Effector CD4-positive, alpha-beta T cell (primary cell): ENCODE measurements at regions not wholly inside any gene's neighbourhood (a gene's known extent, or its start where the extent isn't known, plus 50 kb on each side); places are given as distances from the start of the nearest gene placed in this dataset.

Source experiments
- DNase-seq: peaks from one replicate; pipeline ENCODE4 v3.0.0-alpha.2; 2020

DNA sequence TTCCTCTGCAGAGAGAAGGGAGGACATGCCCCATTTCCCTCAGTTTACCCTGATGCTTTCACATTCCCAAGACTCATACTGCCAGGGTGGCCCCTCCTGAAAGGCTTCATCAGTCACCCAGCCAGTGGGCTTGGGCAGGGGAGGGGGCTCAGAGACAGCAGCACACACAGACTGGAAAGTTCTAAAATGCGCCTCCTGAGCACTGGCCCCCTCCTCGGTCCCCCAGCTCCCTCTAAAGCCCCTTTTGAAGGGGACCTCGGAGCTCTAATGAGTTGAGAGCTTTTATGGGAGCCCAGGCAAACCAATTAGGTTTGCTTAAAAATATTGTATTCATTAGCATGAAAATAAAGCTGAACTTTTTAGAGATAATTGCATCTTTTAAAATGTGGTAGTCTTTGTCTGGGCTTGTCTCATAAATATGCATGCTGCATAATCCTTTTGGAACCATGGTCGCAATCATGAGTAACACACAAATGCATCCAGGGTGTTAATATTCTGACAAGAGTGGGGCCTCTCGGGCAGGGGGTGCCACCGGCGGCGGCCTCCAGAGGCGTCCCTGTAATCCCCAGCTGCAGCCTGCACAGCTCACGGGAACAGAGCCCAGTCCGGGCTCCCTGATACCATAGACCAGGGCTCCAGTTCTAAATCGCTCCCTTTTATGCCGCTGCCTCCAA, 78.5 kb downstream of the RPLP1 start:
- no peak for DNase-seq

DNA sequence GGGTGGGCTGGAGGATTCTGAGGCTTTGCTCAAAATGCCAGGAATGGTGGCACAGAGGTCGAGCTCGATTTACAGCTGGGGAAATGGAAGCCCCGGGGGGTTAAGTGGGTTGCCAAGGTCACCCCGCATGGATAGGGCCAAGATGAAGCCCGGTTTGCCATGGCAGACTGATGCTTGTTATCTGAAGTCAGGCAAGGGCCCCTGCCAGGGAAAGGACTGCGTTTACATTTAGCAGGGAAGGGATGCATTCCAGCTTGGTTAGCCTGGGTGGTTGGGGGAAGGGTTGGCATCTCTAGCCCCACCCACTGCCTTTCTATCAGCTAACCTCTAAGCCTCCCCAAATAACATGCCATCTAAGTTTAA, 79.0 kb downstream of the RPLP1 start:
- no peak for DNase-seq

DNA sequence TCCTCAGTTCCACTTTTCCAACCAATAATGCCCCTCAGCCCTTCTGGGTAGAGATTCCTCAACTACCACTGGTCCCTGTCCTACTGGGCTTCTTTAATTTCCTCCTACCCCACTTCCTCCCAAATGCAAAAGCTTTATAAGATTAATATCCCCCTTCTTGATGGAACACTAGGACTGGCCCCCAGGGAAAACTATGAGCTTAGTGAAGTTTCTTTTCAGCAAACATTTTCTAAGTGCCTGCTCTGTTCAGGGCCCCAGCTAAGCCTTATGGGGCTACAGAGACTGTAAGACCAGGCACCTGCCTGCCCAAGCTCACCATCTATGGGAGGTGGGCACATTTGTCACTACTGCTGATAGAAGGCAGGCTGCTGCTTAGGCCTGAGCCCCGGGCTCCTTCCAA, 79.4 kb downstream of the RPLP1 start:
- no peak for DNase-seq

DNA sequence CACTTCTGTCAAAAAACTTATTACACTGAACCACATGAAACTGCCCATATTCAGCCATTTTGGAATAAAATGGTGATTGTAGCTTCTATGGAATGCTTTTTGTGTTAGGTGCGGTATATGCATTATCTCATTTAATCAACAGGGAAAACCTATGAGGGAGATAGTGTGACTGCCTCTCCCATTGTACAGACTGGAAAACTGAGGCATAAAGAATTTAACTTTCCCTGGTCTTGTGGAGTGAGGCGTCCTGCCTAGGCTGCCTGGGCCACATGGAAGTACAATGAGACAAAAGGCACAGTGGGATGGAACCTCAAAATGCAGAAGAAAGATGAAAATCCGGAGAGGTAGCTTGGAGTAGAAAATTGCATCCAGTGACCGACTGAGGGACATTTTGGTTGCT, 80.2 kb downstream of the RPLP1 start:
- no peak for DNase-seq

DNA sequence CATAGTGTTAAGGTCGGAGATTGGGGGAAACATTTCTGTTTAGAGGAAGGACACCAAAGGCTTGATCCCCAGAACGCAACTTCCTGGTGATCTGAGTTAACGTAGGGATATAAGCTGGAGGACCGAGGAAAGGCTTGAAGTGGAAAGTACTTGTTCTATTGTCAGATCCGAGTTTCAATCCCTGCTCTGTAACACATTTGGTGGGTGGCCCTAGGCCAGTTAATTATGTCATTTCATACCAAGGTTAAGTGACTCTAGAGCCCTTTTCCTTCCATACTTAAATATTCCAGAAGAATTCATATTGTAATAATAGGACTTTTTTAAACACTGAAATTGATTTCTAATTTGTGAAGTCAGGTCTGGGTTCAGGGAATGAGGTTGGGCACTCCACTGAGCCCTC, 80.9 kb downstream of the RPLP1 start:
- no peak for DNase-seq

DNA sequence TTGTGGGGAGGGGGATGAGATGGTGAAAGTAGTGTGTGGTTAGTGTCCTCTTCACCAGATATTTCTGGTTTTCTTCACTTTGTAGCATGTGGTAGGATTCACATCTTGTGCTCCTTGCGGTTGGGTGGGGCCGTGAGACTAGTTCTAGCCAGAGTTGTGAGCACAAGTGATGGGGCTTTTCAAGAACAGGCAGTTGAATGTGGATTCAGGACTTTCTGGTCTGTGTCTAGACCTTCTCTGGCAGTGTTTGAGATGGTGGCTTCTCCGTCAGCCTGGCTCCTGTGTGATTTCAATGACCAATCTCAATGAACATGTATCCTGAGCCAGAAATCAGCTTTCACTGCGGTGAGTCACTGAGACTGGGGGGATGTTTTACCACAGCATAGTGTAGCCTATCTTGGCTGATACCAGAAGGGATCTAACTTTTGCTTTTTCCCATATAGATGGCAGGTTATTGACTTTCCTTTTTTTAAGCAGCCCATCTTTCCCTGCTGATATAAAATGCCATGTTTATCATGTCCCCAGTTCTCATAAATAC, 82.6 kb downstream of the RPLP1 start:
- DNase-seq: no peak

DNA sequence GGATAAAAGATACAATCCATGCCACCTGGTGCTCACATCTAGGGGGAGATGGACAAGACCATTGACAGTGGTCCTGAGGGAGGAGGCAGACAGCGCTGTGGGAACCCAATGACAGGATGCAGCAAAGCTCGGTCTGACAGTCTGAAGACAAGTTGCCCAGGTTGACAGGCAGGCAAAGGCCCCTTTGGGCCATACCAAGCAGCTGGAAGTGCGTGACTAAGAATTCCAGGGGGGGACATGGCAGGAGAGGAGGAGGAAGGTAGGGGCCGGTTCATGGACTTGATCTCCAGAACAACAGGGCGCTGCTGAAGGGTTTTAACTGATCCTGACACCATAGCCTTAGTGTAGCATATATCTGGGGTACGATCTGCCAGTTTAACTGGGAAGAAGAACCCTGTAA, 83.4 kb downstream of the RPLP1 start:
- no peak for DNase-seq

DNA sequence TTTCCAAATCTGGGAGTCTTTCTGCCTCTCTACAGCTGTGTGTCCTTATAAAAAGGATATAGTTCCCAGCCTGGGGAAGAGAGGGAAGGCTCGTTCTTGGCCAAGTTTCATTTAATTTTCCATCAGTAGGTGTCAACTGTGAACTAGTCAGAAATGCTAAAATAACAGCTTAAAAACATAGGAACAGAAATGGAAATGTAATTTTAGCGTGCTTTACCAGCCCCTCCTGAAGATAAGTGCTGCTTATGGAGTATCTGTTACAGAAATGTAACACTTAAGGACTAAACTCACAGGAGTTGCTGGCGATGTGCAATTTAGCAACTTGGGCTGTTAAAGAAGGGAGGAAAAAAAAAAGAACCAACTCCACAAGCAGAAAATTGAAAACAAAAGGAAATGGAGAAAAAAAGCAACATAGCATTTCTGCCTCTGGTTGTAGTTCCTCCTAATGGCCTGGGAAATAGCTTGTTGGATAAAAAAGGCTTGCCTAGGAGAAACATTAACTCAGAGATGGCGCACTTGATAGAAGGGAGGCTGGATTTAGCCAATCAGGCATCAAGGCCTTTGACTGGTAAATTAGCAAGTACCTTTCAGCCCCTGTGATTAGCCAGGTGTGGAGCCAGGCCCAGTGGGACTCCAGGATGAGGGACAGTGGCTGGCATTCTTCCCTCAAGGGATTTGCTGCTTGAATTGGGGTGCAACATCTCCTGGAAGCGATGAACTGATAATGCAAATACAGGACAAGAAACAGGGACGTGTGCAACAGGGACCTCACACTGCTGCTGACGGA, 84.3 kb downstream of the RPLP1 start:
- no peak for DNase-seq

DNA sequence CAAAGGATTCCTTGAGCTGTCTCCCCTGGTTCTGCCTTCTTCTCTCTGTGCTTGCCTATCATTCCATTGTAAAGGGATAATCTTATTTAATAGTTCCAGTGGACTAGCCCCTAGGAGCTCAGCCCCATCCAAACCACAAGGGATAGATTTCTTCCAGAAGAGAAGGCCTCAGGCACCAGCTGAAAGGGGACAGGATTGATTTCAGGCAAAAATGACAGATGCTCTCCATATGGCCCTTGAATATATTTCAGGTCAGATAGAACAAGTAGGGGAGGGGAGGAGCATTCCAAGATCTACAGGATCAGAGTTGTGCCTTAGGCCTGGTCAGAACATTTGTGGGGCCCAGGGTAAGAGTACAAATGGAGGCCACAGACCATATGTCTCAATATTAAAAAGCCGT, 85.3 kb downstream of the RPLP1 start:
- DNase-seq: no peak

DNA sequence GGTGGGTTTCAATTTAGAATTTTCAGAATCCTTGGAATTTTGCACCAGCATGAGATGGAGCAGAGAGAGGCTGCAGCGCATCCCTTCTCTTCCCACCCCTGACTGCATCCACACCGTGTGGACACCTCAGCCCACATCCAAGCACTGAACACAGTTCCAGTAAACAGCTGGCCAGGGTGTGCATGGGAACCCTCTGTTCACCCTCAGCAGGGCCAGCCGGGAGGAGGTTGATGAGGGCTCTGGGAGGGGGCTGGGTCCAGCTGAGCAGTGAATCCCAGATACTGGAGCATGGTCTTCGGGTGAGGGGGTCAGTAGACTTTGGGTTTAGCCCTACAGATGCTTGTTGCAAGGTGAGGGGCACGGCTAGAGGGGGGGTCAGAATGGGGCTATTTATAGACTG, 85.8 kb downstream of the RPLP1 start:
- DNase-seq: no peak

DNA sequence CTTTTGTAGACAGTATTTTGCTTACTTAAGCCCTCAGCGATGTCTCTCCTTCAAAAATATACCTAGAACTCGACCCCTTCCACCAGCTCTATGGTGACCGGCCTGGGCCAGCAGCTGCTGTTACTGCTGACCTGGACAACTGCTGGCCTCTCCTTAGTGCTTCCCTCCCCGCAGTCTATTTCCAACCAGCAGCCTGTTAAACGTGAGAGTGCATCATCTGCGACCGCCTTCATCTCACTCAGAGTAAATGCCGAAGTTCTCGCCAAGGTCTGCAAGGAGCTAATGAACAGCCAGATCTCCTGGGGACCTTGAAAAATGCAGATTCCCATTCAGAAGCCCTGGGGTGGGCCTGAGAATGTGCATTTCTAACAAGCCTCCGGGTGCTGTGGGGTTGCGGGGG, 86.7 kb downstream of the RPLP1 start:
- DNase-seq: no peak

DNA sequence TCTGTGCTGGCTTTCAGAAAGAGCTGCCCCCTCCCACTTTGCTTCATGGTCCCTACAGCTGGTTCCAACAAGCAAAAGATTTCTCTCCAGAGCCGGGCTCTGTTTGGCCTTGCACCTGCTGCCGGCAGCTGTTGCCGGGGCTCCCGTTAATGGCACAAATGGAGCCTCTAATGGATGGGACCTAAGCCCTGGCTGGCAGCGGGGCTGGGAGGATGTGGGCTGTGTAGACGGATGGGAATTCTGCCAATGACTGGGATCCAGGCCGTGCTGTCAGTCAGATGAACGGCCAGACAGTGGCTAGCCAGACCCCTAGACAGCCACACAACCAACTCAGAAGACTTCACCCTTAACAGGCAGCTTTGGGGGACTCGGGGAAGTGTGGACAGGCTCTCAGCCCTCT, 88.0 kb downstream of the RPLP1 start:
- no peak for DNase-seq

DNA sequence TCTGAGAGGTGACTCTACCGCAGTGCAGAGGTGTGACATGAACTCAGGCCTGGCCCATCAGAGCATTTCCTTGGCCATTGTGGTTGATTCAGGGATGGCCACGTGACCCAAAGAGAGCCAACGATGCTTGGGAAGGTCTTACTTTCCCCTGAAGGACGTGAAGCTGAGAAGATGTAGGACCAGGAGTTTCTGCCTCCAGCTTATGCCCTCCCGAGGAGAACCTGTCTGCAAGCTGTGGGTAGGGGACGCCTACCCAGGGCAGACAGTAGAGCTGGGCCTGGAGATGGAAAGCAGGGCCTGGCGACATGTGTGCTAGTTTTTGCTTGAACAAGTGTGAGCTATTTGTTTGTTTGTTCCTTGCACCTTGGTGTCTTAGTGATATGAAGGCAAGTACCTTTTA, 89.4 kb downstream of the RPLP1 start:
- no peak for DNase-seq

DNA sequence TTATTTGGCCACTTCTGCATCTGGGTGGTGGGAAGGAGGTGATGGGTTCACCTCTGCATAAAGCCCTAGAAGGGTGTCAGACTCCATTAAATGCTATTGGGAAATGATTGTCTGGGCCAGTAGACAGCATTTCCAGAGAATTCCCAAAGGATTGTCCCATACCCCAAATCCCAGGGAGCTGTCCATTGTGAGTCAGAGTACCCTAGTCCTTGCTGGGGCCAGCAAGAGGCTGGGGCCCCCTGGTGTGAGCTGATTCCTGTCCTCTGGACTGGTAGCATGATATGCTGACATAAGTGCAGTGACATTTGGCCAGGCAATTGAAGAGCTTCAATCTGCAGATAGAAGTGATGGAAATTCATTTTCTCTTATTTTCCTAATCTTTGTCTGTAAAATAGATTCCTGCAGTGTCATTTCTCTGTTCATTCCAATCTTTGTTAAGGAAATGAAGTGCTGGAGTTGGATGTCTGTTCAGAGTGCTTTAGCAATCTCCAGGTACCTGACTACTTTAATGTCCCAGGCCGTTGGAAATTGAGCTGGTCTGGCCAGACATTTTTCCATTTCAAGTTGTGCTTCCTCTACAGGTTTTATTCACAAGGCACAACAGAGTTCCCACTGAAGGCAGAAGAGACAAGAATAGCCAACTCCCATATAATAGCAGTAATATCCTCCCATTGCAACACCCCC, 91.2 kb downstream of the RPLP1 start:
- no peak for DNase-seq

DNA sequence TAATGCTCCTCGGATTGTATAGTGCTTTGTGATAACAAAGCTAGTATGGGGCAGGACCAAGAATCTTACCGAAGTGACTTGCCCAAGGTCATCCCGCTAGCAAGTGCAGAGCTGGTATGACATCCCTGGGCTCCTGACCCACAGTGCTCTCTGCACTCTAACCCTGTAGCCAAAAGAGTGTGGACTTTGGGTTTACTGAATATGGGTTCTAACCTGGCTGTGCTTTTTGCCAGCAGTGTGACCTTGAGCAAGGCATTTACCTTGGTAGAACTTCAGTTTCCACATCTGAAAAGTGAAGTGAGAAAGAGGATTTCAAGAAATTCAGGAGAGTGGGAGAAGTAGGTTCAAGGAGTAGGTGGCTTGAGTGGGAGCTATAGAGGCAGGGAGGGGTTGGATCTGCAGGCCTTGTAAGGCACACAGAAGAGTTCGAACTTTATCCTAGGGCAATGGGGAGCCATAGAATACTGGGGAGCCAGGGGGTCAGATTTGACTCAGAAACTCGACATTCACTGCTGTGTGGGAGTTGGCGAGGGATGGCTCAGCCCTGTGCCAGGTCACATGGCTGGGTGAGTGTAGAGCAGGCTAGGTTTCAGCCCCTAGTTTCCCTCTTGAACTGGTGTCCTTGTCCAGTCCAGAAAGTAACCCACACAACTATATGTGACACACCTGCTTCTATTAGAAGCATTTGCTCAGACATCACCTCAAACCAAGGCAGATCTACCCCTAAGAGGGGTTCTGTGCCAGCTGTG, 91.9 kb downstream of the RPLP1 start:
- DNase-seq: no peak

DNA sequence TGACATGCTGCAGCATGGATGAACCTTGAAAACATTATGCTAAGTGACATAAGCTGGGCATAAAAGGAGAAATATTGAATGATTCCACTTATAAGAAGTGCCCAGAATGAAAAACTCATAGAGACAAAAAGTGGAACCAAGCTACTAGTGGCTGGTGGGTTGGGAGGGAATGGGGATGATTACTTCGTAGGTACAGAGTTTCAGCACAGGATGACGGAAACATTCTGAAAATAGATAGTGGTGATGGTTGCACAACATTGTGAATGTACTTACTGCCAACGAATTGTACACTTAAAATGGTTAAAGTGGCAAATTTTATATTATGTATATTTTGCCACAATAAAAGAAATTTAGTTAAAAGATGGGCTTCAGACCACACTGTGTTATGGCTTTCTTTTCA, 93.6 kb downstream of the RPLP1 start:
- DNase-seq: no peak

DNA sequence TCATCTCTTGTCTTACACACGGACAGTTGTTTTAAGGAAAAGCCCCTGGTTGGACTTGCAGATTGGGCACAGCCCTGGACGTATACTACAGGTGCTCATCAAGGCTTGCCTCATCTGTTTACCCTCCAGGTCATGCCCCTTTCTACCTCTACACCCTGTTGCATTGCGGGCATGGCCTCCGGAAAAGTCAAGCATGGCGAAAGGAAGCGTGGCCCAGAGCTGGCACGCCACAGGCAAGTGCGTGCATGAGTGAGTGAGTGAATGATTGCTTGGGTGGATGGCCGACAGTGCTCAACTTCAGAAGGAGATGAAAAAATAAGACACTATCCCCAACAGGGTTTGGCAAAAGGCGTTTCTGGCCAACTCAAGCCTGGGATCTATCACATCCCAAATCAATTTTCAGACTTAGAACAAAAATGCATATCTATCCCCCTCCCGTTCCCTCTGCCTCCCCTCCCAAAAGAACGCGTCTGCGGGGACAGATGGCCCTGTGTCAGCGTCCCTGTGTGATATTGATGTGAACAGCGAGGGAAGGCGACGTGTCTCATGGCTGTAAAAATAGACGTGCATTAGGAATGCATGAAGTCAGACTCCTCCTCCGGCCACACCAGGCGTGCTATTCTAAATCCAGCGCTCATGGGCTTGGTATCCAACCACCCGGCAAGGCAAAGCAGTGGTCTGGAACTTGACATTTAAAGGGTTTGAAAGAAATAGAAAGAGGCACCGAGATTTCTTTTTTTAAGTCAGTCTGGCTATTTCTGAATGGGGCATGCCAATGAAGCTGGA, 96.0 kb downstream of the RPLP1 start:
- no peak for DNase-seq

DNA sequence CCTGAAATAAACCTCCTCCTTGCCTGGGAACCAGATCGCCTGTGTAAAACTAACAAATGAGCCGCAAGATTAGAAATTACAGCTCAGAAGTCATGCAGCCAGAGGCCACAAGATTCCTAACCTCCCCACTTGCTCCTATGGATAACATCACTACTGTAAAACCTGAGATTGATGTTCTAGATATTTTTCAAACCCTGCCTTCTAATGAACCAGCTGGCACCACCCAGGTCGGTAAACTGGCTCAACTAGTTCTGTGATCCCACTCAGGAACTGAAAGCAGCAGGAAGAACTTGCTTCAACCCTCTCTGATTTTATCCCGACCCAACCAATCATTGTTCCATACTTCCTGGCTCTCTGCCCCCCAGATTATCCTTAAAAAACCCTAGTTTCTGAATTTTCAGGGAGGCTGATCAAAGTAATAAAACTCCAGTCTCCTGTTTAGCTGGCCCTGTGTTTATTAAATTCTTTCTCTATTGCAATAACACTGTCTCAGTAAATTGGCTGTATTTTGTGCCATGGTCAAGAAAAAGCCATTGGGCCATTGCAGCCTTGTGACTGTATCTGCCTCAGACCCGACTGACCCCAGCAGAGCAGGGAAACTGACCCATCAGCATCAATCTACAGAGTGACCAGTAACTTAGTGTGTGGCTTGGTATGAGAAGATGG, 98.9 kb downstream of the RPLP1 start:
- no peak for DNase-seq

DNA sequence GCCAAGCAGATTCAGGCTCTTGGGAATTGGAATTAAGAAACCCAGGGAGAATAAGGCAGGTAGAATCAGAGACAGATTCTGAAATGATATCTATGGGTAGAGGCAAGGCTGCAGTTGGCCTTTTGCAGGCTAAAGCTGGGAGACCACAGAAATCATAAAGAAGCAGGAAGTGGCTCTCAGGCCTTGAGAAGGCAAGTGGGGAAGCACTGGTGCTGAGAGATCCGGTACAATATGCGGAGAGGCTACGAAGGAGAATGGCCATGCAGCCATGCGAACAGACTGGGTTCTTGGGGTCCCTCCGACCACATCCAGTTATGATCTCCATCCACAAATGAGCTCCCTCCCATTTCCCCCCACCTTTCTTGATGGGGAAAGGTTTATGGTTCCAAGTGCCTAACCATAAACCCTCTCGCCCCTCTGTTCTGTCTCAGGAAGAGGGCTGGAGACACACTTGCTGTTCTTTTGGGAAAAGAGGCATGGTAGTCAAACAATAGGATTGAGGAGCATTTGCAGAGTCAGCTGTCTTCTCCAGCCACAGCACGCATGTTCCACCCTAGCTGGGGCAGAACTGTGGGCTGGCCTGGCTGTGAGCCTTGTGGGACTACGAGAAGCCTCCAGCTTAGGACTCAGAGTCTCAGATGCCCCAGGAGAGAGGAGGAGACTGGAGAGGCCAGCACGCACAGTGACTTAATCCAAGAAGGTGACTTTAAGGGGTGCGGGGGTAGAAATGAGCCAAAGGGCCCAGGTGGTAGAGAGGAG, 99.6 kb downstream of the RPLP1 start:
- DNase-seq: no peak

DNA sequence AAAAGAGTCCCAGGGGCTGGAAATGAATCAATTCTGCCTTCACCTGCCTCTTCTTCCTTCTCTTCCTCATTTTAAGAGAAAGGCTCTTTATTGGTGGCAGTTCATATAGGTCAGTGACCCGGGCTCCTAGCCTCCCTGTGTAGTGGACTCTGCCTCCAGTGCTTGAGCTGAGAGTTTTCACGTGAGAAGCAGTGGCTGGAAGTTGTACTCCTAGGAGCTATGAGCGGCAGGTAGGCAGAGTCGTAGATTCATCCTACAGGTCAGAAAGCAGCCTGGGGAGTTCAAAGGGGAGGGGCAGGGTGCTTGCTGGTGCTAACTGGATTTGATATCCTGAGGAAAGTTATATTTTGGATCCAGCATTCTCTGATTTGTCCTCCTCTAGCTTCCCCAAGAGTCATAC, 101.1 kb downstream of the RPLP1 start:
- no peak for DNase-seq
